GM08714 (cell line): ENCODE measurements at regions not wholly inside any gene's neighbourhood (a gene's known extent, or its start where the extent isn't known, plus 50 kb on each side); places are given as distances from the start of the nearest gene placed in this dataset.
"Not testable (repeated sequence)": the region's sequence is repeated elsewhere in the genome, so short reads cannot be mapped to it uniquely, and the experiment has no call there.

Experiments
- H3K4me3 ChIP-seq: fragments of 200-500 bp; sonication (Bioruptor generic); 2 replicates; pipeline ENCODE4 v1.5.1; 2014; ENCODE audit warnings: mild to moderate bottlenecking, low read length, inconsistent platforms
- ZNF274 ChIP-seq: IDR thresholded peaks from 2 replicates; pipeline ENCODE4 v1.6.1; 2012; ENCODE audit warnings: mild to moderate bottlenecking, low read depth, low read length

GRCh38 chr21:23624281-23624680 is 1983.0 kb downstream of the MRPL39 start:
- no peak for TF ChIP-seq ZNF274
- H3K4me3 ChIP-seq, result no peak overlapping the region

- no peak for TF ChIP-seq ZNF274
- H3K4me3 ChIP-seq, result no peak overlapping the region
Observed at GRCh38 chr21:23613014-23613413, 1994.3 kb downstream of the MRPL39 start.

- H3K4me3 ChIP-seq, result no peak overlapping the region
- TF ChIP-seq ZNF274, result no peak
Observed at GRCh38 chr21:23612210-23612609, 1995.1 kb downstream of the MRPL39 start.

- no peak overlapping the region for H3K4me3 ChIP-seq
- TF ChIP-seq ZNF274, result no peak
Observed at GRCh38 chr21:23607782-23608431, 1999.4 kb downstream of the MRPL39 start.

GRCh38 chr21:23601549-23601948 is 2005.7 kb downstream of the MRPL39 start:
- no peak overlapping the region for H3K4me3 ChIP-seq
- TF ChIP-seq ZNF274, result no peak

- no peak overlapping the region for H3K4me3 ChIP-seq
- TF ChIP-seq ZNF274, result no peak
Observed at GRCh38 chr21:23593582-23593981, 2013.7 kb downstream of the MRPL39 start.

DNA sequence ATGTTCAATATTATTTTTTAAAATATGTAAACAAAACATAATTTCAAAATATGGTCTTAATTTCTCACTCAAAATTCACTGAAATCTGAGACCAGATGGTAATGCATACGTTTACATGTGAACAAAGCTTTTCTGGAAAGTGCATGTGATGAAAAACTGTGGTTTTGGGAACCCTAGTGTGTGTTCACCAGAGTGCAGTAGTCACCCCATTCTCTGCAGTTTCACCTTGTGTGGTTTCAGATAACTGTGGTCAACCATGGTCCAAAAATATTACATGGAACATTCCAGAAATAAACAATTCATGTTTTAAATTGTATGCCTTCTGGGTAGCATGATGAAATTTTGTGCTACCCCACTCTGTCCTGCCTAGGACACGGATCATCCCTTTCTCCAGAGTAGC is 2021.9 kb downstream of the MRPL39 start:
- H3K4me3 ChIP-seq, result no peak overlapping the region
- TF ChIP-seq ZNF274, result no peak

- TF ChIP-seq ZNF274, result no peak
Observed at GRCh38 chr21:23579573-23579972, 2027.7 kb downstream of the MRPL39 start.

GRCh38 chr21:23578027-23578426 is 2029.3 kb downstream of the MRPL39 start:
- H3K4me3 ChIP-seq, result no peak overlapping the region
- no peak for TF ChIP-seq ZNF274

More at GRCh38 chr21:23579573-23579972, 2027.7 kb downstream of the MRPL39 start:
- H3K4me3 ChIP-seq, result no peak overlapping the region

- TF ChIP-seq ZNF274, result no peak
- H3K4me3 ChIP-seq, result no peak overlapping the region
Observed at GRCh38 chr21:23574932-23575331, 2032.3 kb downstream of the MRPL39 start.

- H3K4me3 ChIP-seq, result not testable (repeated sequence)
Observed at GRCh38 chr21:23548924-23549323, 2058.4 kb downstream of the MRPL39 start.

DNA sequence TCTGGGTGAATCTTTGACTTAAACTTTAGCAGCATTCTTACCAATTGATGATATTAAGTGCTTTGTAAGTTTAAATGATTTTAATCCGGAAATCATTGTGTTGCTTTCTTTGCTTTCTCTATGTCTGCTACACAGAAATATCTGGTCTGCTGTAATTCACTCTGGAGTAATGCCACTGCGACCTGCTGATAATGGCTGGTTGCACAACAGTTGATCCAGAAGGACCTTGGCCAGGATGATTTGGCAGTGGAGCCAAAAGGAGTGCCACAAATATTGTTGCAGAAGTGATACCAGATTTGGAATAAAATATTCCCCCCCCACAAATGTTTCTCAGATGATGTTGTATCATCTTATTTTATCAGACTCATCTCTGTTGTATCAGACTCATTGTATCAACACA is 2063.9 kb downstream of the MRPL39 start:
- H3K4me3 ChIP-seq, result no peak overlapping the region
- no peak for TF ChIP-seq ZNF274

- H3K4me3 ChIP-seq, result no peak overlapping the region
- no peak for TF ChIP-seq ZNF274
Observed at GRCh38 chr21:23542097-23542496, 2065.2 kb downstream of the MRPL39 start.

DNA sequence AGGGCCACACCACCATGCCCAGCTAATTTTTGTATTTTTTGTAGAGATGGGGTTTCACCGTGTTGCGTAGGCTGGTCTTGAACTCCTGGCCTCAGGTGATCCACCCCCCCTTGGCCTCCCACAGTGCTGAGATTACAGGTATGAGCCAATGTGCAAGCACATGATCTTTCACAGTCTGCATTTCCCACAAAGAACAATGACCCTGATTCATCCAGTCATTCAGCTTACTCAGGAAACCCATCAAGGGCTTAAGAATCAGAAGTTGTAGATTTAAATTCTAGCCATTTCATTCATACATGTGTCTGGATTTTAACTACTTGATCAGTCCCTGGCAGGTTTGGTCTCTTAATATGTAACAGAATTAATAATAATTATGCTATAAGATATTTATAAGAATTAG is 2065.7 kb downstream of the MRPL39 start:
- H3K4me3 ChIP-seq, result no peak overlapping the region
- TF ChIP-seq ZNF274, result no peak

DNA sequence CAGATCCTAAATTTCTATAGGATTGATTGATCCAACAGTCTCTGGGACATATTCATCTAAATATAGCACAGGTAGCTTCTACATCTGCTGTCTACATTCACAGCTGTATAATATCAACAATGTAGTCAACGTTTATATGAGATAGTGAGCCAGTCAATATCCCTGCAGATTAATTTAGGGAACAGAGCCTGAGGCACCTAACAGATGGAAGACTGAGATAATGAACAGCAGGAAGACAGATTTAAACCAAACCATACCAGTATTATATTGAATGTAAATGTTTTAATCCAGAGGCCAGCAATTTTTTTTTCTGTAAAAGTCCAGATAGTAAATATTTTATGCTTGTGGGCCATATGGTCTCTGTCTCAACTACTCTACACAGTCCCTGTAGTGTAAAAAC is 2072.4 kb downstream of the MRPL39 start:
- TF ChIP-seq ZNF274, result no peak
- H3K4me3 ChIP-seq, result no peak overlapping the region

GRCh38 chr21:23531444-23531843 is 2075.8 kb downstream of the MRPL39 start:
- no peak for TF ChIP-seq ZNF274

More at GRCh38 chr21:23531444-23531843, 2075.8 kb downstream of the MRPL39 start:
- H3K4me3 ChIP-seq, result no peak overlapping the region
